ENCODE measurements at regions not wholly inside any gene's neighbourhood (a gene's known extent, or its start where the extent isn't known, plus 50 kb on each side); places are given as distances from the start of the nearest gene placed in this dataset. TPM values are rescaled to one million over a fixed set of nuclear protein-coding genes. Genes with fewer than 3 reads are reported as not detected.
"Not testable (repeated sequence)": the region's sequence is repeated elsewhere in the genome, so short reads cannot be mapped to it uniquely, and the experiment has no call there.

GRCh38 chr4:4959344-4960074 is 59.7 kb downstream of the CYTL1 start:
- not testable (repeated sequence) for H3K4me3 ChIP-seq (ENCODE audit: low read depth, low read length); H3K36me3 ChIP-seq (ENCODE audit: control insufficient read depth, insufficient read depth, low read length); H3K4me1 ChIP-seq (ENCODE audit: control insufficient read depth, insufficient read depth, low read length); H3K27ac ChIP-seq (ENCODE audit: low read depth, low read length); H3K27me3 ChIP-seq (ENCODE audit: control insufficient read depth, insufficient read depth, low read length); DNase-seq (ENCODE audit: low read depth in 4 of 6, low spot score in 6 of 6)
- no CpG with 5 or more reads among the region's 29 CpGs for WGBS (ENCODE audit: insufficient coverage)
- H3K9me3 ChIP-seq (ENCODE audit: control insufficient read depth, insufficient read depth, low read length), result peaks cover 14% of the 10 kb centered on the region

DNA sequence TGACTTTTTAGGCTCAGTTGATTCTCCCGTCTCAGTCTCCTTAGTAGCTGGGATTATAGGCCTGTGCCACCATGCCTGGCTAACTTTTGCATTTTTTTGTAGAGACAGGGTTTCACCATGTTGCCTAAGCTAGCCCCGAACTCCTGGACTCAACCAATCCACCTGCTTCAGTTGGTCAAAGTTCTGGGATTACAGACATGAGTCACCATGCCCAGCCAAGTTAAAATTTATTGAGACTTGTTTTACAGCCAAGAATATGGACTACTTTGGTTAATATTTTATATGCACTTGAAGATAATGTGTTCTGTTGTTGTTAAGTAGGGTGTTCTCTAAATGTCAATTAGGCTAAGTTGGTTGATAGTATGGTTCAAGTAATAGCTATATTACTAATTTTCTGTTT is 58.7 kb downstream of the CYTL1 start:
- H3K27me3 ChIP-seq (ENCODE audit: control insufficient read depth, insufficient read depth, low read length), result no peaks in the 10 kb centered on the region
- no peak overlapping the region for H3K4me3 ChIP-seq (ENCODE audit: low read depth, low read length)
- WGBS (ENCODE audit: insufficient coverage), result 93% methylated on average over 2 of the region's 2 CpGs
- H3K27ac ChIP-seq (ENCODE audit: low read depth, low read length), result no peak overlapping the region
- H3K4me1 ChIP-seq (ENCODE audit: control insufficient read depth, insufficient read depth, low read length), result no peaks in the 10 kb centered on the region
- H3K9me3 ChIP-seq (ENCODE audit: control insufficient read depth, insufficient read depth, low read length), result peaks cover 14% of the 10 kb centered on the region
- H3K36me3 ChIP-seq (ENCODE audit: control insufficient read depth, insufficient read depth, low read length), result no peaks in the 10 kb centered on the region
- DNase-seq (ENCODE audit: low read depth in 4 of 6, low spot score in 6 of 6), result no peak

DNA sequence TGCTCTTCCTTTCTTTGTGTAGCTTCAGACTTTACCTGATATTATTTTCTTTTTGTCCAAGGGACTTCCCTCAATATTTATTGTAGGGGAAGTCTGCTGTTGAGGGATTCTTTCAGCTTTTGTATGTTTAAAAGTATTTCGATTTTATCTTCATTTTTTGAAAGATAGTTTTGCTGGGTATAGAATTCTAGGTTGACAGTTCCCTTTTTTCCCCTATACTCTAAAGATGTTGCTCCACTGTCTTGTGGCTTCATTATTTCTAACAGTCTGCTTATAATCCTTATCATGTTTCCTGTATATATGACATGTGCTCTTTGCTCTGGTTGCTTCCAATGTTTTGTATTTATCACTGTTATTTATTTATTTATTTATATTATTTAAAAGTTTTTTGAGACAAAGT is 57.3 kb downstream of the CYTL1 start:
- DNase-seq (ENCODE audit: low read depth in 4 of 6, low spot score in 6 of 6), result no peak
- H3K27ac ChIP-seq (ENCODE audit: low read depth, low read length), result no peak overlapping the region

DNA sequence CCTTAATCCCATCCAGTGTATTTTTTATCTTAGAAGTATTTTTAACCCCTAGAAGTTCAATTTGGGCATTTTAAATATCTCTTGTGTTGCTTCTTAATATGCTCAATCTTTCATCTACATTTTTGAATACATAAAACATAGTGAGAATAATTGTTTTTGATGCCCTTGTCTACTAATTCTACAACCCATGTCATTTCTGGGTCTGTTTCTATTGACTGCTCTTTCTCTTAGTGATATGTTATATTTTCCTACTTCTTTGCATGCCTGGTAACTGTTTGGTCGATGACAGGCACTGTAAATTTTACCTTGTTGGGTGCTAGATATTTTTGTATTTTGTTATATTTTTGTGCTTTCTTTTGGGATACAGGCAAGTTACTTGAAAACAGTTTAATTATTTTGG is 56.3 kb downstream of the CYTL1 start:
- WGBS (ENCODE audit: insufficient coverage), result no CpG with 5 or more reads among the region's 1 CpG
- DNase-seq (ENCODE audit: low read depth in 4 of 6, low spot score in 6 of 6), result no peak
- H3K4me3 ChIP-seq (ENCODE audit: low read depth, low read length), result no peak overlapping the region

More for the DNA sequence above, 57.3 kb downstream of the CYTL1 start:
- Histone ChIP-seq H3K4me1 (ENCODE audit: control insufficient read depth, insufficient read depth, low read length) (no peaks in the 10 kb centered on the region), H3K36me3 (ENCODE audit: control insufficient read depth, insufficient read depth, low read length) (no peaks in the 10 kb centered on the region), H3K9me3 (ENCODE audit: control insufficient read depth, insufficient read depth, low read length) (peaks cover 14% of the 10 kb centered on the region), H3K4me3 (ENCODE audit: low read depth, low read length) (no peak overlapping the region), H3K27me3 (ENCODE audit: control insufficient read depth, insufficient read depth, low read length) (no peaks in the 10 kb centered on the region)
- WGBS (ENCODE audit: insufficient coverage), result no CpG with 5 or more reads among the region's 1 CpG

More for the DNA sequence above, 56.3 kb downstream of the CYTL1 start:
- Histone ChIP-seq H3K36me3 (ENCODE audit: control insufficient read depth, insufficient read depth, low read length) (no peaks in the 10 kb centered on the region), H3K9me3 (ENCODE audit: control insufficient read depth, insufficient read depth, low read length) (peaks cover 14% of the 10 kb centered on the region), H3K27ac (ENCODE audit: low read depth, low read length) (no peak overlapping the region), H3K4me1 (ENCODE audit: control insufficient read depth, insufficient read depth, low read length) (no peaks in the 10 kb centered on the region), H3K27me3 (ENCODE audit: control insufficient read depth, insufficient read depth, low read length) (no peaks in the 10 kb centered on the region)

Small RNA genes lying in the stretch of these regions (small RNA-seq; reads per million reads assigned to genes)
- gene RN7SKP113 (ENCODE audit: low replicate concordance), result not detected

Data from spinal cord (tissue), 10 donors.